Trophoblast cell (in vitro differentiated cells and primary cell): ENCODE measurements at regions not wholly inside any gene's neighbourhood (a gene's known extent, or its start where the extent isn't known, plus 50 kb on each side); places are given as distances from the start of the nearest gene placed in this dataset.

ENCODE experiments used
- DNase-seq, 2 donors: peaks; one replicate each; pipeline ENCODE4 v3.0.0-alpha.2; 2016
- H2AFZ ChIP-seq: 2 replicates; pipeline ENCODE4 v1.6.1; 2013; ENCODE audit warnings: low read length, moderate library complexity, mild to moderate bottlenecking; ENCODE audit not compliant: insufficient read depth, poor library complexity
- H2AK5ac ChIP-seq: 2 replicates; pipeline ENCODE4 v1.6.1; 2013; ENCODE audit warnings: mild to moderate bottlenecking, low read length
- H2BK120ac ChIP-seq: 2 replicates; pipeline ENCODE4 v1.6.1; 2013; ENCODE audit warnings: low read length, mild to moderate bottlenecking, moderate library complexity; ENCODE audit not compliant: insufficient read depth, poor library complexity
- H2BK12ac ChIP-seq: 2 replicates; pipeline ENCODE4 v1.6.1; 2013; ENCODE audit warnings: mild to moderate bottlenecking, low read length, moderate library complexity
- H2BK5ac ChIP-seq: 2 replicates; pipeline ENCODE4 v1.6.1; 2013; ENCODE audit warnings: low read length, low read depth, moderate library complexity, mild to moderate bottlenecking; ENCODE audit not compliant: poor library complexity
- H3K14ac ChIP-seq: 2 replicates; pipeline ENCODE4 v1.6.1; 2013; ENCODE audit warnings: mild to moderate bottlenecking, low read length
- H3K18ac ChIP-seq: 2 replicates; pipeline ENCODE4 v1.6.1; 2013; ENCODE audit warnings: mild to moderate bottlenecking, low read length
- H3K23ac ChIP-seq: 2 replicates; pipeline ENCODE4 v1.6.1; 2013; ENCODE audit warnings: low read length
- H3K27ac ChIP-seq: 2 replicates; pipeline ENCODE4 v1.5.1; 2013; ENCODE audit warnings: low read depth, mild to moderate bottlenecking, inconsistent platforms, low read length, moderate library complexity
- H3K27me3 ChIP-seq: 2 replicates; pipeline ENCODE4 v1.6.1; 2013; ENCODE audit warnings: inconsistent platforms, mild to moderate bottlenecking, low read length, moderate library complexity; ENCODE audit not compliant: insufficient read depth
- H3K36me3 ChIP-seq, 2 experiments: 1 replicate in 1 of 2; 2 replicates in 1 of 2; pipeline ENCODE4 v1.6.1; 2013; ENCODE audit warnings: low read length in 2 of 2, mild to moderate bottlenecking in 2 of 2, moderate library complexity in 1 of 2; ENCODE audit not compliant: insufficient read depth in 2 of 2, control insufficient read depth in 1 of 2
- H3K4ac ChIP-seq: 2 replicates; pipeline ENCODE4 v1.6.1; 2013; ENCODE audit warnings: low read depth, mild to moderate bottlenecking, low read length, moderate library complexity
- H3K4me1 ChIP-seq, 2 experiments: 1 replicate in 1 of 2; 2 replicates in 1 of 2; pipeline ENCODE4 v1.6.1; 2013; ENCODE audit warnings: low read length in 2 of 2, mild to moderate bottlenecking in 2 of 2, moderate library complexity in 1 of 2; ENCODE audit not compliant: insufficient read depth in 2 of 2, control insufficient read depth in 1 of 2
- H3K4me2 ChIP-seq: 2 replicates; pipeline ENCODE4 v1.6.1; 2013; ENCODE audit warnings: inconsistent platforms, mild to moderate bottlenecking, low read length, moderate library complexity
- H3K4me3 ChIP-seq: 2 replicates; pipeline ENCODE4 v1.5.1; 2013; ENCODE audit warnings: mild to moderate bottlenecking, low read depth, low read length, inconsistent platforms
- H3K79me1 ChIP-seq: one replicate; pipeline ENCODE4 v1.6.1; 2013; ENCODE audit warnings: low read length
- H3K79me2 ChIP-seq: 2 replicates; pipeline ENCODE4 v1.6.1; 2013; ENCODE audit warnings: low read length, mild to moderate bottlenecking; ENCODE audit not compliant: control insufficient read depth, insufficient read depth, poor library complexity
- H3K9ac ChIP-seq: 2 replicates; pipeline ENCODE4 v1.6.1; 2013; ENCODE audit warnings: mild to moderate bottlenecking, low read length
- H3K9me3 ChIP-seq: 2 replicates; pipeline ENCODE4 v1.6.1; 2013; ENCODE audit warnings: low read depth, mild to moderate bottlenecking, control low read depth, inconsistent platforms, low read length; ENCODE audit not compliant: insufficient read depth
- H4K12ac ChIP-seq: 2 replicates; pipeline ENCODE4 v1.6.1; 2013; ENCODE audit warnings: low read depth, mild to moderate bottlenecking, low read length, moderate library complexity
- H4K8ac ChIP-seq: 2 replicates; pipeline ENCODE4 v1.6.1; 2013; ENCODE audit warnings: low read depth, mild to moderate bottlenecking, low read length, moderate library complexity
- H4K91ac ChIP-seq: one replicate; pipeline ENCODE4 v1.6.1; 2013; ENCODE audit warnings: low read depth, mild to moderate bottlenecking, low read length, moderate library complexity
- WGBS: extraction: QIAGEN DNeasy Blood & Tissue Kit; methylation state at CpG from one replicate; pipeline ENCODE4 v1.1.7; 2013; ENCODE audit warnings: missing lambda C conversion rate; ENCODE audit not compliant: insufficient read length, insufficient coverage; ENCODE audit errors: extremely low coverage; 5-methylcytosine and 5-hydroxymethylcytosine counted together

DNA sequence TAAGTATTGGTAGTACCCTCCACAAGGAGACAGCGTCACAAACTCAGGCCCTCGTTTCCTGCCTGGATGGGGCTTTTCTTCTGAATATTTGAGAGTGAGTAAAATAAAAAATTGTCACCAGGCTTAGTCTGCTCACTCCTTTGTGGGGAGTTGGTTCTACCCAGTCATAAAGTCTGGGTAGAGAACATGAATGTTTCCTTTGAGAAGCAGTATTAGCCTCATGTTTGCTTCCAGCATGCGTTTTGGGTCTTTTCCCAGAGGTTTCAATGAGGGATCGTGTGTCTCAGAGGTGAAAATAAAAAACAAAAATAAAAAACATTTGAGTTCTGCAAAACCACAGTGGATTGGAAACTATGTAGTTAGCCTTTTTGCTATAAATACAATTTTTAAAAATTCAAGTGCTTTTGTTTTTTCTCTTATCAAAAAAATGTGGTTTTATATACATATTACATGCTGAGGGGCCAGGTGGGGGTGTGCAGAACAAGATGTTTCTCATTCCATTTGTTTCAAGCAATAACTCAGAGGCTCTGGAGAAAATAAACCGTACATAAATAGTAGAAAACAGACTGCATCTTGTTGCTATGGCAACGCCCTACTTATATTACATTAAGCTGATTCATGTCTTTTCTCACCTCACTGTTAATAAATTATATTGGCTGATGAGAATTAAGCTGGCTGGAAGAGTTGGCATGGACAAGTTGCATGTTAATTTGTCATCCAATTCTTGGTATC, 182.8 kb upstream of the FOXN2 start:
- DNase-seq: peak in 1 of 2 donors; percentile 46
- WGBS: no CpG with 5 or more reads among the region's 6 CpGs
- H3K4me3 ChIP-seq: no peak overlapping the region
- H2BK5ac ChIP-seq: no peak overlapping the region
- H2AK5ac ChIP-seq: no peak overlapping the region
- H3K79me1 ChIP-seq: no peaks in the 10 kb centered on the region
- no peak overlapping the region for H2AFZ ChIP-seq
- no peaks in the 10 kb centered on the region for H3K27me3 ChIP-seq
- H3K23ac ChIP-seq: no peak overlapping the region
- no peaks in the 10 kb centered on the region for H3K4me1 ChIP-seq
- H4K8ac ChIP-seq: no peak overlapping the region
- no peak overlapping the region for H3K4ac ChIP-seq
- no peak overlapping the region for H4K91ac ChIP-seq
- H3K27ac ChIP-seq: no peak overlapping the region
- H3K36me3 ChIP-seq: no peaks in the 10 kb centered on the region
- no peaks in the 10 kb centered on the region for H3K79me2 ChIP-seq
- no peaks in the 10 kb centered on the region for H3K9me3 ChIP-seq
- H3K4me2 ChIP-seq: no peak overlapping the region
- no peak overlapping the region for H3K14ac ChIP-seq
- no peak overlapping the region for H3K18ac ChIP-seq
- H2BK12ac ChIP-seq: no peak overlapping the region
- H3K9ac ChIP-seq: no peak overlapping the region
- no peak overlapping the region for H2BK120ac ChIP-seq
- H4K12ac ChIP-seq: no peak overlapping the region

GRCh38 chr2:48132271-48132625, 182.2 kb upstream of the FOXN2 start:
- H4K91ac ChIP-seq: no peak overlapping the region
- H2BK5ac ChIP-seq: no peak overlapping the region
- H3K79me2 ChIP-seq: no peaks in the 10 kb centered on the region
- no peak overlapping the region for H3K18ac ChIP-seq
- H3K23ac ChIP-seq: no peak overlapping the region
- no peaks in the 10 kb centered on the region for H3K36me3 ChIP-seq
- H3K4me3 ChIP-seq: no peak overlapping the region
- no peak overlapping the region for H2AFZ ChIP-seq
- no peak overlapping the region for H2BK120ac ChIP-seq
- H3K14ac ChIP-seq: no peak overlapping the region
- H3K4me1 ChIP-seq: no peaks in the 10 kb centered on the region
- H3K9me3 ChIP-seq: no peaks in the 10 kb centered on the region
- H3K4me2 ChIP-seq: no peak overlapping the region
- H2BK12ac ChIP-seq: no peak overlapping the region
- no peak for DNase-seq
- no peak overlapping the region for H2AK5ac ChIP-seq
- no peak overlapping the region for H3K9ac ChIP-seq
- no peaks in the 10 kb centered on the region for H3K27me3 ChIP-seq
- WGBS: no CpG with 5 or more reads among the region's 7 CpGs
- H3K79me1 ChIP-seq: no peaks in the 10 kb centered on the region
- H4K12ac ChIP-seq: no peak overlapping the region
- no peak overlapping the region for H4K8ac ChIP-seq
- no peak overlapping the region for H3K4ac ChIP-seq
- no peak overlapping the region for H3K27ac ChIP-seq

- H2BK5ac ChIP-seq: no peak overlapping the region
- H3K79me1 ChIP-seq: no peaks in the 10 kb centered on the region
- H3K79me2 ChIP-seq: no peaks in the 10 kb centered on the region
- H3K4me1 ChIP-seq: no peaks in the 10 kb centered on the region
- H3K14ac ChIP-seq: no peak overlapping the region
- no peak for DNase-seq
- WGBS: no CpG with 5 or more reads among the region's 1 CpG
- H3K4ac ChIP-seq: no peak overlapping the region
- no peak overlapping the region for H2BK120ac ChIP-seq
- no peaks in the 10 kb centered on the region for H3K9me3 ChIP-seq
- no peak overlapping the region for H3K9ac ChIP-seq
- H2AK5ac ChIP-seq: no peak overlapping the region
- H3K18ac ChIP-seq: no peak overlapping the region
- H3K27me3 ChIP-seq: no peaks in the 10 kb centered on the region
- H2BK12ac ChIP-seq: no peak overlapping the region
- H4K8ac ChIP-seq: no peak overlapping the region
- H3K4me2 ChIP-seq: no peak overlapping the region
- H3K23ac ChIP-seq: no peak overlapping the region
- no peak overlapping the region for H3K4me3 ChIP-seq
- H2AFZ ChIP-seq: no peak overlapping the region
- no peak overlapping the region for H4K91ac ChIP-seq
- H4K12ac ChIP-seq: no peak overlapping the region
- H3K36me3 ChIP-seq: no peaks in the 10 kb centered on the region
- H3K27ac ChIP-seq: no peak overlapping the region
Measured at GRCh38 chr2:48134704-48135103, 179.8 kb upstream of the FOXN2 start.

DNA sequence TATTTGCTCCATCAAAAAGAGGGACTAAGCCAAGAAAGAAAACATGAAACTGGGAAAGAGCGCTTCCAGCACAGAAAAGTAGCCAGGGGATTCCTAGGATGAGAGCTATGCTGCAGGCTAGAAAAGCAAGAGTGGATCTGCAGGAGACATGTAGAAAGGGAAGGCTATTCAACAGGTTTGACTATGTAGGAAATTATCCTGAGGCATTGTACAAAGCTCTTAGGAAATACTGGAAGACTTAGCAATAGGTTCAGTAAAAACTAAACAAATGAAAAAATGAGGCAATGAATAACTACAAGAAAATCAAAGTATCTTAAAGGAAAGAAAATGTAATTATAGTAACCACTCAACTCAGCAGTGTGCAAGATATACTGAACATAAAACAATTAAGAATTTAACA, 178.7 kb upstream of the FOXN2 start:
- H3K27ac ChIP-seq: peak overlapping the region; percentile 31
- no peak overlapping the region for H2BK12ac ChIP-seq
- no peak overlapping the region for H2AFZ ChIP-seq
- H3K23ac ChIP-seq: no peak overlapping the region
- no peaks in the 10 kb centered on the region for H3K79me1 ChIP-seq
- H4K91ac ChIP-seq: no peak overlapping the region
- no peak overlapping the region for H3K9ac ChIP-seq
- no peaks in the 10 kb centered on the region for H3K79me2 ChIP-seq
- H3K9me3 ChIP-seq: no peaks in the 10 kb centered on the region
- no peak overlapping the region for H2BK5ac ChIP-seq
- no peaks in the 10 kb centered on the region for H3K27me3 ChIP-seq
- H3K18ac ChIP-seq: no peak overlapping the region
- peak; percentile 47 to 85 for DNase-seq
- H2BK120ac ChIP-seq: no peak overlapping the region
- no peak overlapping the region for H2AK5ac ChIP-seq
- H3K4me2 ChIP-seq: no peak overlapping the region
- no peak overlapping the region for H3K14ac ChIP-seq
- no peak overlapping the region for H3K4me3 ChIP-seq
- no CpG with 5 or more reads among the region's 1 CpG for WGBS
- no peak overlapping the region for H4K12ac ChIP-seq
- H3K36me3 ChIP-seq: no peaks in the 10 kb centered on the region
- no peaks in the 10 kb centered on the region for H3K4me1 ChIP-seq
- no peak overlapping the region for H4K8ac ChIP-seq
- no peak overlapping the region for H3K4ac ChIP-seq
